Spinal cord (tissue), 9 donors: ENCODE measurements at regions not wholly inside any gene's neighbourhood (a gene's known extent, or its start where the extent isn't known, plus 50 kb on each side); places are given as distances from the start of the nearest gene placed in this dataset.

Experiments
- DNase-seq, 6 donors: peaks; one replicate each; pipeline versions ENCODE4 v3.0.0 to v3.0.0-alpha.2; 2013 to 2015; ENCODE audit warnings: low spot score in 6 of 6, low read depth in 4 of 6
- H3K27ac ChIP-seq: one replicate; pipeline ENCODE4 v1.5.1; 2013; ENCODE audit warnings: low read depth, low read length, control low read depth
- H3K27me3 ChIP-seq: one replicate; pipeline ENCODE4 v1.6.1; 2013; ENCODE audit warnings: low read length; ENCODE audit not compliant: control insufficient read depth, insufficient read depth
- H3K36me3 ChIP-seq: one replicate; pipeline ENCODE4 v1.6.1; 2013; ENCODE audit warnings: low read length; ENCODE audit not compliant: control insufficient read depth, insufficient read depth
- H3K4me1 ChIP-seq: one replicate; pipeline ENCODE4 v1.6.1; 2013; ENCODE audit warnings: low read length; ENCODE audit not compliant: control insufficient read depth, insufficient read depth
- H3K4me3 ChIP-seq: one replicate; pipeline ENCODE4 v1.5.1; 2013; ENCODE audit warnings: low read depth, low read length, control low read depth
- H3K9me3 ChIP-seq: one replicate; pipeline ENCODE4 v1.6.1; 2013; ENCODE audit warnings: low read length; ENCODE audit not compliant: control insufficient read depth, insufficient read depth
- WGBS: methylation state at CpG from one replicate; pipeline ENCODE4 v1.1.5; 2013; ENCODE audit warnings: missing lambda C conversion rate; ENCODE audit not compliant: insufficient coverage; 5-methylcytosine and 5-hydroxymethylcytosine counted together
- donor health status: healthy.

DNA sequence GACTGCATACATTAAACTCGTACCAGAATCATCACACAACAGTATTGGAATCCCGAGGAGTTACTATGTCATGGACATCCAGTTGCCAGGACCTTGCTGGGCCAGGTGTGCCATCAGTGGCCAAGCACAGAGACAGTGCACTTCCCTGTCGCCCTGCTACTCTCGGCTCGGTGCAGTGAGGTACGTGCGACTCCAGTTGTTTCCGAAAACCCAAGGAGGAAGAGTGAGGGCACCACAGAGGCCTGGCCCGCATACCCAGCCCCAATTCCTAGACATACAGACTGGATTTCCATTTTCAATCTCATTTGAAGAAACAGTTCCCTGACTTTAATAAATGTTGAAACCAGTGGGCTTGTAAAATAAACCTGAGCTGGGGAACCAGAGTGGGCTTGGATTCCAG is 62.5 kb upstream of the AFDN start:
- Histone ChIP-seq H3K36me3 (no peaks in the 10 kb centered on the region), H3K4me3 (no peak overlapping the region), H3K4me1 (peaks cover 14% of the 10 kb centered on the region), H3K9me3 (no peaks in the 10 kb centered on the region), H3K27ac (no peak overlapping the region), H3K27me3 (no peaks in the 10 kb centered on the region)
- no peak for DNase-seq
- WGBS: 95% methylated on average over 8 of the region's 9 CpGs

DNA sequence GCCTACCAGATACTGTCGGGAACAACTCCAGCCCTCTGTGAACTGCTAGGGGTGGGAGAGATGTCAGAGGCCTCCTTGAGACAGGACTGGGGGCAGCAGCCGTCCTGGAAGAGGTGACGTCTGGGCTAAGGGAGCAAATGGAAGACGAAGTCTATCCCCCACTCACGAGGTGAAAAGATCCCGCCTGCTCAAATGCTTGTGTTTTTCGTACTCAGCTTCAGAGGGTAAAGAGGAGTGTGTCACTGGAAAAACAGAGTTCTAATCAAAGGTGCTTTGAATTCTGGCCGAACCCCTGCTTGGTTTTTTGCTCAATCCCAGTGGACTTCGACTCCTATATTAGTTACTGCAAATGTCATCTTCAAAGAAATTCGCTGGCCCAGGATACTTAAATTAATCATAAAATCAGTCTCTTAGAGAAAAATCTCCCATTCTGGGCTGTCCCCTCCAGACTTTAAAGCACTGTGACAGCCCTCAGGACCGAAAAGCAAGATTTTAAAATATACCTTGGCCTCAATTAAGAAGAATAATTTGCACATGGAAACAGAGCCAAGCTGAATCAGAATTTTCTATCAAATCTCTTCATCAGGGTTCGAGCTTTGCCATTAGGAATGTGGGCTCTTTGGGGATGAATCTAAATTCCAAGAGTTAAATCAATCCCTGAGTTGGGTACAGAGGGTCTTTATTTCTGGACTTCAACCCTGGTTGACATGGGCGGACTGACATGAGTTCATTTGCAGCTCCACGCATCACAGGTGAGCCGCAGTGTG is 61.8 kb upstream of the AFDN start:
- Histone ChIP-seq H3K4me1 (peaks cover 14% of the 10 kb centered on the region), H3K4me3 (no peak overlapping the region), H3K36me3 (no peaks in the 10 kb centered on the region), H3K9me3 (no peaks in the 10 kb centered on the region), H3K27me3 (no peaks in the 10 kb centered on the region), H3K27ac (no peak overlapping the region)
- WGBS: 85% methylated on average over 9 of the region's 15 CpGs
- no peak for DNase-seq

DNA sequence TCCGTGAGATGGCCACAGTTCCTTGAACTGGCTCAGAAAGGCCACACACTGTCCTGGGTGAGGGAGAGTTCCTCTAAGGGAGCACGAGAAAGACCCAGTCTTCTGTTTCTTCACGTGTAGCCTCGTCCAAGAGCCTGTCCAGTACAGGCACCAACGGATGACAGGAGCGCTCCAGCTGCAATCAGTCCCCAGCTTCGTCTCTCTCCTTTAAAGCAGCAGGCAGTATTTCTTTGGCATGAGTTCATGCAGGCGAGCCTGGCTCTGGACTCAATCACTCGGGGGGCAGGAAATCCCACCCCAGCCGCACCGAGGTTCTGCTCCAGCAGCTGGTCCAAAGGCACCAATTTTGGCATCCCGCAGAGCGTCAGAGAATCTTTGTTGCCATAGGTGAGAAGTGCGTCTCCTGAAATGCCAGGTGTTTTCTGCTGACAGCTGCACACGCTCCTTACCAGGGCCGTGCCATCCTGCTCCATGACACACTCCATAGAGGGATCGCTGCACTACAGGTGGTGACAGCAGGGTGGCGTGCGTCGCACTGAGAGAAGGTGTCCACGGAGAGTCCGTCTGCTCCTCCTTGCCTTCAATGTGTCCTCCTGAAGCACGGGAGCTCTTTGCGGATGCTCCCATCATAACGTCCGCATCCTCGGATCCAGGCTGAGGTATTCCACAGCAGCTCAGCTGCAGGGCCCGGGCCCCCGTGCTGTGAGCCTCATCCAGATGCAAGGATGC is 59.6 kb upstream of the AFDN start:
- Histone ChIP-seq H3K36me3 (no peaks in the 10 kb centered on the region), H3K9me3 (no peaks in the 10 kb centered on the region), H3K4me3 (no peak overlapping the region), H3K4me1 (no peaks in the 10 kb centered on the region), H3K27me3 (no peaks in the 10 kb centered on the region), H3K27ac (no peak overlapping the region)
- DNase-seq: no peak
- 76% methylated on average over 29 of the region's 29 CpGs for WGBS

DNA sequence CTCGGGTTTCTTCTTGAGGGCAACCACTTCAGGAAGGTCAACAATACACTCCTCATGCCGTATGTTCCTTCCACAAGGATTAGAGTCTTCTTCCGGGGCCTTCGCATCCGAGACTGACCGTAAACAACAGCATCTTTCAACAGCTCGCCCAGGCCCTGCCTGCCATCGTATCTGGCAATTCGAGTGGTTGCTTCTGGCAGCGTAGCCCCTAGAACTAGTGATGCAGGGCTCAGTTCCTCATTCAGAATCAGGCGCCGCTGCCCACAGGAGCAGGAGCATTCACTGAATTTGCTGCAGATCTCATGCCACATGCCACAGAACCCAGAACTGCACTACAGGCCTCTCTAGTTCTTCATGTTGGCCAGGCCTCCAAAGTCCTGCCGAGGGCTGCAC is 59.0 kb upstream of the AFDN start:
- 93% methylated on average over 13 of the region's 13 CpGs for WGBS
- no peak overlapping the region for H3K27ac ChIP-seq
- H3K27me3 ChIP-seq: no peaks in the 10 kb centered on the region
- no peaks in the 10 kb centered on the region for H3K9me3 ChIP-seq
- no peaks in the 10 kb centered on the region for H3K4me1 ChIP-seq
- no peak for DNase-seq
- H3K4me3 ChIP-seq: no peak overlapping the region
- H3K36me3 ChIP-seq: no peaks in the 10 kb centered on the region

DNA sequence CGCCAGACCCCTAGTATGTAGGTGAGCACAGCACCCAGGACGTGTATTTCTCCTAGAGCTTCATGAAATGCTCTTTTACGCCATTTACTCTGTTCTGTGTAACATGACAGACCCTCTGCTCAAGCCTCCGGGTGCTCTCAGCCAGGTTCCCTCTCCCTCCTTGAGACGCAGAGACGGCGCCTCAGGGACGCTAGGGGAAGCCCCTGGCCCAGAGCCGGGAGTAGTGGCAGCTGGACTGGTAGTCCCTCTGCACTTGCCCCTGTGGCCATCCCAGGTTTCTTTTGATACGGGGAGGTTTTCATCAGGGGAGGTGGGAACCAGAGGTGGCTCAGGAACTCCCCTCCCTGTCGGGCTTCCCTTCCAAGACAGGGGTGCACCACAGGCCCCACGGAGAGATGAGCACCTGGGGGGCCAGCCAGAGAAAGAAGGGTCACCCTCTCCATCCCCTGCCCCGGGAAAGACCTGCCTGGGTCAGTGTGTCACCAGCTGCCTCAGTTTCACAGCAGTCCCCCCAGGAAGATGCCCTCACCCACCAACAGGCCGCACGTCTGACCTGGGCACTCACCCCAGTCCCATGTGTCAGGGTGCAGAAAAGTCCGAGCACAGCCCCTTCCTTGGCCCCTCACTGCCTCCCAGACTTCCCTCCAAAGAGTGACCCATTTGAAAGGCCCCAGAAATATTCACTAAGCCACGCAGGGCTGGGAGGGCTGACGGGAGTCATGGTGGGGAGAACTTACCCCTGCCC is 58.1 kb upstream of the AFDN start:
- 96% methylated on average over 18 of the region's 18 CpGs for whole genome bisulfite sequencing
- no peak for DNase-seq
- H3K36me3 ChIP-seq: no peaks in the 10 kb centered on the region
- H3K4me1 ChIP-seq: no peaks in the 10 kb centered on the region
- H3K27me3 ChIP-seq: no peaks in the 10 kb centered on the region
- H3K4me3 ChIP-seq: no peak overlapping the region
- no peak overlapping the region for H3K27ac ChIP-seq
- H3K9me3 ChIP-seq: no peaks in the 10 kb centered on the region

DNA sequence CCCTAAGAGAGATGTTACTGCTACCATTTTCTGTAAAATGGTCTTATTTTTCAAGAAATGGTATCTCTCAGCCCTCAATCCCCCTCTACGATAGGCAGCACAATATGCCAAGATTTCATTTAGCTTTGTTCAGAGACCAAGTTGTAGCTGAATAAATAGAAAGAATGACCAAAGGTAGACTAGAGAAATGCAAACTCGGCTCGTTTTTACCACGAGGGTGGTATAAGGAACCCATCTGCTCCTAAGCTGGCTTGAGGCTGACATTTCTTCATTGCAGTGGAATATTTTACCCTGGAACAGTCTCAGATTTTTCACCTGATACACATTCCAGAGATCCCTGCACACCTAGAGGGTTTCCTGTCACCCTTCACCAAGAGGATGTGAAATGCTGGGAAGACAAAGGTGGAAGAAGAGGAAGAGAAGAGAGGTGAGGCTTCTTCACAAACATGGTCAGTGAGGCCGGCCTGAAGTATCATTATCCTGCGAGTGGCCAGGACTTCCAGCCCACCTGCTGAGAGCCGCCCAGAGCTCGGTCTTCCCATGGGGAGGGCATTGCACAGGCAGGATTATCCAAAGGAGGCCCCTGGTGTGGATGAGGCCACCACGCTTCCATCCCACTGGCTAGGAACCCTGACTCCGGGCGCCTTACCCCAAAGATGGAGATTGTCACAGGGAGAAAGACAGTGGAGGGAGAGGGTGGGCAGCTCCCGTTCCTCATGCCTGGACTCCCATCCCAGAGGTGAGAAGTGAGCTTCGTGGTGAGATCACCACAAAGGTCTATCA is 57.1 kb upstream of the AFDN start:
- Histone ChIP-seq H3K9me3 (no peaks in the 10 kb centered on the region), H3K4me1 (no peaks in the 10 kb centered on the region), H3K4me3 (no peak overlapping the region), H3K27ac (no peak overlapping the region), H3K27me3 (no peaks in the 10 kb centered on the region), H3K36me3 (no peaks in the 10 kb centered on the region)
- no peak for DNase-seq
- 97% methylated on average over 7 of the region's 13 CpGs for WGBS

DNA sequence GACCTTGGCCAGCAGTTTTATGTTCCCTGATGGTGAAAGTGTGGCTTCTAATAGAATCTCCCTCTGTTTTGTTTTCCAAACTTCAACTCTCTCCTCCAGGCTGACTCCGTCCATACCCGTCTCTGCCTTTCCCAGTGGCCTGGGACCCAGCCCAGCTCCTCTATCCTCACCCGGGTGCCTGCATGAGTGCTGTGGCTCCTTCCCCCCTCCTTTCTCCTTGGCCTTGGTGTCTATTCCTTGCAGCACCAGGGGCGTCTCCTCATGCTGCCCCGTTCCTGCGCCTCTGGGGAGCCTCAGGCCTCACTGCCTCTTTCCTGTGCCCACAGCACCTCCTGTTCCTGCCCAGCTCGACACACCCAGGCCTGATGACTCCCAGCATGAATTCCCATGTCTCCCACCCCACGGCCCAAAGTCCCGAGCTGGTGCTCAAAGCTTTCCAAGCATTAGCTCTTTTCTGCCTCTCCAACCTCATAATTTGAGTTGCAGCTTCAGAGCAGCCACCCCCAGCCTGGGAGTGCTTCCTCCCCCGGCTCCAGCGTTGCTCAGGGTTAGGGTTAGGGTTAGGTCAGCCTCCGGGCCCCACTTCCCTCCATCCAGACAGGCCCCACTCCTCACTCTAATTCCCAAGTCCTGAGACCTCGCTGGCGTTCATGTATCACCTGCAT is 56.3 kb upstream of the AFDN start:
- Histone ChIP-seq H3K27me3 (no peaks in the 10 kb centered on the region), H3K27ac (no peak overlapping the region), H3K4me3 (no peak overlapping the region), H3K4me1 (no peaks in the 10 kb centered on the region), H3K9me3 (no peaks in the 10 kb centered on the region), H3K36me3 (no peaks in the 10 kb centered on the region)
- no peak for DNase-seq
- WGBS: 89% methylated on average over 9 of the region's 14 CpGs

DNA sequence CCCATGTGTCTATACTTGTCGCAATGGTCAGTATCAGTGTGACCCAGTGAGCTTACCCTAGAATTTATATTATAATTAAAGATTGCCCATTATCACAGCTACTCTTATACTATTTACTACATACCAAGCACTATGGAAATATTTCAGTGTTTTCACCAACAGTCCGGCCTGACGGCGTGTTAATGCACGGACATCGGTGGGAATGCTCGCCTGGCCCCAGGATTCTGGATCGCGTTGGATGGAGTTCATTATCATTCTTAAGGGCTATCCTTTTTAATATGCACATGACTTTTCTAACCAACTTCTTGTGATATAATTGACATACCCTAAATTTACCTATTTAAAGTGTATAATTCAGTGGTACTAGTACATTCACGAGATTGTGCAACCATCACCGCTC is 51.8 kb upstream of the AFDN start:
- no peaks in the 10 kb centered on the region for H3K36me3 ChIP-seq
- 100% methylated on average over 7 of the region's 11 CpGs for WGBS
- no peaks in the 10 kb centered on the region for H3K9me3 ChIP-seq
- no peaks in the 10 kb centered on the region for H3K4me1 ChIP-seq
- no peak overlapping the region for H3K27ac ChIP-seq
- H3K4me3 ChIP-seq: no peak overlapping the region
- H3K27me3 ChIP-seq: no peaks in the 10 kb centered on the region
- DNase-seq: no peak
